ENCODE measurements at regions not wholly inside any gene's neighbourhood (a gene's known extent, or its start where the extent isn't known, plus 50 kb on each side); places are given as distances from the start of the nearest gene placed in this dataset.

DNA sequence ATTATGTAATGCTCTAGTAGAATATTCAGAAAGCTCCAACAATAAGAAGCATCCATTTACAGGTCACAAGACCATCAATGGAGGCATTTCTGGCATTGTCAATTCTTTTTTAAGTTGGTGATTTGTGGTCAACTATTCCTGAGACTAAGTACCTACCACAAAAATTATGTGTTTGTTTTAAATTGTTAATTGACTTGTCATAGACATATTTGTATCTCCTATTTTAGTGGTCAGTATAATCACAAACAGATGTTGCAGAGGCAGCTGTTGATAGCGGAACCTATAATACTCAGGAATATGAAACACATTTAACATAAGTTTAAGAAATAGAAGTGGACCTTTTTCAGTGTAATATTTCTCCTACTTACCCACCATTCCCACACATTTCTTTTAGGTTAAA is 430.1 kb downstream of the CCDC85A start:
- TF ChIP-seq, protein P1, sequence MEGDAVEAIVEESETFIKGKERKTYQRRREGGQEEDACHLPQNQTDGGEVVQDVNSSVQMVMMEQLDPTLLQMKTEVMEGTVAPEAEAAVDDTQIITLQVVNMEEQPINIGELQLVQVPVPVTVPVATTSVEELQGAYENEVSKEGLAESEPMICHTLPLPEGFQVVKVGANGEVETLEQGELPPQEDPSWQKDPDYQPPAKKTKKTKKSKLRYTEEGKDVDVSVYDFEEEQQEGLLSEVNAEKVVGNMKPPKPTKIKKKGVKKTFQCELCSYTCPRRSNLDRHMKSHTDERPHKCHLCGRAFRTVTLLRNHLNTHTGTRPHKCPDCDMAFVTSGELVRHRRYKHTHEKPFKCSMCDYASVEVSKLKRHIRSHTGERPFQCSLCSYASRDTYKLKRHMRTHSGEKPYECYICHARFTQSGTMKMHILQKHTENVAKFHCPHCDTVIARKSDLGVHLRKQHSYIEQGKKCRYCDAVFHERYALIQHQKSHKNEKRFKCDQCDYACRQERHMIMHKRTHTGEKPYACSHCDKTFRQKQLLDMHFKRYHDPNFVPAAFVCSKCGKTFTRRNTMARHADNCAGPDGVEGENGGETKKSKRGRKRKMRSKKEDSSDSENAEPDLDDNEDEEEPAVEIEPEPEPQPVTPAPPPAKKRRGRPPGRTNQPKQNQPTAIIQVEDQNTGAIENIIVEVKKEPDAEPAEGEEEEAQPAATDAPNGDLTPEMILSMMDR (IDR thresholded peaks at IDR 0.05), result no peak
- TF ChIP-seq POLR2A (IDR thresholded peaks at IDR 0.05) (no peak), EP300 (IDR thresholded peaks at IDR 0.05) (no peak), POLR2AphosphoS5 (IDR thresholded peaks at IDR 0.05) (no peak)
